ENCODE measurements at regions not wholly inside any gene's neighbourhood (a gene's known extent, or its start where the extent isn't known, plus 50 kb on each side); places are given as distances from the start of the nearest gene placed in this dataset.

GRCh38 chr7:25054819-25055519 is 70.1 kb downstream of the CYCS start:
- TF ChIP-seq CTCF (conservative IDR thresholded peaks at IDR 0.05; ENCODE audit: low read depth, low read length): no peak
- no peak for TF ChIP-seq EZH2 (IDR thresholded peaks at IDR 0.05; ENCODE audit: low read length, unreplicated experiment)

Measured in PC-3 (cell line).